NCI-H2196 (cell line): ENCODE measurements at regions not wholly inside any gene's neighbourhood (a gene's known extent, or its start where the extent isn't known, plus 50 kb on each side); places are given as distances from the start of the nearest gene placed in this dataset.

Experiments
- DNase-seq: peaks from one replicate; lab custom pipeline; 2025; ENCODE audit not compliant: unreplicated experiment; lab: John Stamatoyannopoulos, UW

GRCh38 chr2:128768041-128768440 is 449.4 kb upstream of the HS6ST1 start:
- DNase-seq, result no peak

GRCh38 chr2:128769457-128770142 is 450.9 kb upstream of the HS6ST1 start:
- DNase-seq, result no peak

- DNase-seq, result no peak
Measured at GRCh38 chr2:128770143-128771085, 451.7 kb upstream of the HS6ST1 start.

GRCh38 chr2:128771401-128771800 is 452.7 kb upstream of the HS6ST1 start:
- no peak for DNase-seq

GRCh38 chr2:128772671-128773070 is 454.0 kb upstream of the HS6ST1 start:
- no peak for DNase-seq

GRCh38 chr2:128773641-128774319 is 455.1 kb upstream of the HS6ST1 start:
- no peak for DNase-seq

GRCh38 chr2:128774320-128775216 is 455.9 kb upstream of the HS6ST1 start:
- DNase-seq, result no peak

GRCh38 chr2:128775217-128775913 is 456.7 kb upstream of the HS6ST1 start:
- no peak for DNase-seq

- DNase-seq, result no peak
Measured at GRCh38 chr2:128775914-128776285, 457.2 kb upstream of the HS6ST1 start.

- no peak for DNase-seq
Measured at GRCh38 chr2:128776461-128777195, 458.0 kb upstream of the HS6ST1 start.

GRCh38 chr2:128777196-128778035 is 458.7 kb upstream of the HS6ST1 start:
- no peak for DNase-seq

- no peak for DNase-seq
Measured at GRCh38 chr2:128778843-128779242, 460.2 kb upstream of the HS6ST1 start.

- no peak for DNase-seq
Measured at GRCh38 chr2:128779301-128780095, 460.8 kb upstream of the HS6ST1 start.

- no peak for DNase-seq
Measured at GRCh38 chr2:128780434-128781080, 461.9 kb upstream of the HS6ST1 start.

GRCh38 chr2:128781166-128781565 is 462.5 kb upstream of the HS6ST1 start:
- no peak for DNase-seq

- no peak for DNase-seq
Measured at GRCh38 chr2:128781585-128782385, 463.1 kb upstream of the HS6ST1 start.
